ENCODE measurements at regions not wholly inside any gene's neighbourhood (a gene's known extent, or its start where the extent isn't known, plus 50 kb on each side); places are given as distances from the start of the nearest gene placed in this dataset.

GRCh38 chr4:23161787-23162186 lies 469.1 kb downstream of the GBA3 start:
- Histone ChIP-seq H3K27ac (replicated peaks) (no peak overlapping the region), H3K9me3 (replicated peaks) (no peaks in the 10 kb centered on the region), H3K4me3 (no peak overlapping the region), H3K4me1 (no peaks in the 10 kb centered on the region), H3K27me3 (ENCODE audit: low read depth) (no peaks in the 10 kb centered on the region), H3K36me3 (no peaks in the 10 kb centered on the region)
- TF ChIP-seq, protein P1, sequence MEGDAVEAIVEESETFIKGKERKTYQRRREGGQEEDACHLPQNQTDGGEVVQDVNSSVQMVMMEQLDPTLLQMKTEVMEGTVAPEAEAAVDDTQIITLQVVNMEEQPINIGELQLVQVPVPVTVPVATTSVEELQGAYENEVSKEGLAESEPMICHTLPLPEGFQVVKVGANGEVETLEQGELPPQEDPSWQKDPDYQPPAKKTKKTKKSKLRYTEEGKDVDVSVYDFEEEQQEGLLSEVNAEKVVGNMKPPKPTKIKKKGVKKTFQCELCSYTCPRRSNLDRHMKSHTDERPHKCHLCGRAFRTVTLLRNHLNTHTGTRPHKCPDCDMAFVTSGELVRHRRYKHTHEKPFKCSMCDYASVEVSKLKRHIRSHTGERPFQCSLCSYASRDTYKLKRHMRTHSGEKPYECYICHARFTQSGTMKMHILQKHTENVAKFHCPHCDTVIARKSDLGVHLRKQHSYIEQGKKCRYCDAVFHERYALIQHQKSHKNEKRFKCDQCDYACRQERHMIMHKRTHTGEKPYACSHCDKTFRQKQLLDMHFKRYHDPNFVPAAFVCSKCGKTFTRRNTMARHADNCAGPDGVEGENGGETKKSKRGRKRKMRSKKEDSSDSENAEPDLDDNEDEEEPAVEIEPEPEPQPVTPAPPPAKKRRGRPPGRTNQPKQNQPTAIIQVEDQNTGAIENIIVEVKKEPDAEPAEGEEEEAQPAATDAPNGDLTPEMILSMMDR (IDR thresholded peaks at IDR 0.05; ENCODE audit: borderline replicate concordance) = no peak
- no peak for DNase-seq
- intact Hi-C loops (cut with micrococcal nuclease) = no loop called here

DNA sequence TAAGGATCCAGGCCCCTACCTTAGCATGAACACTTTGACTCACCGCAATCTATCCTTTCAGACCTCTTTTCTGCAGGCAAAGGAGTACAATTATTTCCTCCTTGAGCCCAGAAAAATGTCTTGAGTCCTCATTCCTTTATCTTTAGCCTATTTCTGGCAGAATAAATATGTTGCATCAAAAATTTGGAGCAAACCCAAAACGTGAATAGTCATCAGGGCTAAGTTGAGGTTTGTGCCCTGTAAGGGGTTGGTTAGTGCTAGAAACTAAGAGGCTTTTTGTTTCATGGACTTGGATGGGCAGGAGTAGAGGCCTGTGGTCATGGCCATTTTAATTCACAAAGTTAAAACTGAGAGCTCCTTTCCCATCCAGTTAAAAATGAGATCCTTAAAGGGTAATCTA lies 460.3 kb downstream of the GBA3 start:
- no peak for DNase-seq
- intact Hi-C loops (cut with micrococcal nuclease) = no loop called here
- TF ChIP-seq, protein P1 (IDR thresholded peaks at IDR 0.05; ENCODE audit: borderline replicate concordance) = no peak

GRCh38 chr4:23149815-23150214 lies 457.1 kb downstream of the GBA3 start:
- peaks cover 19% of the 10 kb centered on the region for H3K9me3 ChIP-seq (replicated peaks)
- H3K36me3 ChIP-seq = no peaks in the 10 kb centered on the region
- intact Hi-C loops (cut with micrococcal nuclease) = no loop called here
- TF ChIP-seq, protein P1 (IDR thresholded peaks at IDR 0.05; ENCODE audit: borderline replicate concordance) = no peak
- no peaks in the 10 kb centered on the region for H3K27me3 ChIP-seq (ENCODE audit: low read depth)
- no peak for DNase-seq
- no peak overlapping the region for H3K4me3 ChIP-seq
- no peak overlapping the region for H3K27ac ChIP-seq (replicated peaks)
- no peaks in the 10 kb centered on the region for H3K4me1 ChIP-seq

More for the DNA sequence above, 460.3 kb downstream of the GBA3 start:
- no peak overlapping the region for H3K4me3 ChIP-seq
- H3K4me1 ChIP-seq = no peaks in the 10 kb centered on the region
- H3K27me3 ChIP-seq (ENCODE audit: low read depth) = no peaks in the 10 kb centered on the region
- no peaks in the 10 kb centered on the region for H3K9me3 ChIP-seq (replicated peaks)
- no peaks in the 10 kb centered on the region for H3K36me3 ChIP-seq
- no peak overlapping the region for H3K27ac ChIP-seq (replicated peaks)

- H3K36me3 ChIP-seq = no peaks in the 10 kb centered on the region
- H3K4me3 ChIP-seq = no peak overlapping the region
- peaks cover 23% of the 10 kb centered on the region for H3K9me3 ChIP-seq (replicated peaks)
- TF ChIP-seq, protein P1 (IDR thresholded peaks at IDR 0.05; ENCODE audit: borderline replicate concordance) = no peak
- intact Hi-C loops (cut with micrococcal nuclease) = no loop called here
- no peak for DNase-seq
- H3K27me3 ChIP-seq (ENCODE audit: low read depth) = no peaks in the 10 kb centered on the region
- H3K27ac ChIP-seq (replicated peaks) = no peak overlapping the region
- H3K4me1 ChIP-seq = no peaks in the 10 kb centered on the region
Observed at GRCh38 chr4:23144707-23145106, 452.0 kb downstream of the GBA3 start.

GRCh38 chr4:23135792-23136645 lies 443.3 kb downstream of the GBA3 start:
- Histone ChIP-seq H3K4me1 (no peaks in the 10 kb centered on the region), H3K4me3 (no peak overlapping the region), H3K27ac (replicated peaks) (no peak overlapping the region), H3K9me3 (replicated peaks) (no peaks in the 10 kb centered on the region), H3K27me3 (ENCODE audit: low read depth) (no peaks in the 10 kb centered on the region), H3K36me3 (no peaks in the 10 kb centered on the region)
- intact Hi-C loops (cut with micrococcal nuclease) = no loop called here
- TF ChIP-seq, protein P1 (IDR thresholded peaks at IDR 0.05; ENCODE audit: borderline replicate concordance) = peak; percentile 80
- no peak for DNase-seq
